HG03354 (cell line): ENCODE measurements at regions not wholly inside any gene's neighbourhood (a gene's known extent, or its start where the extent isn't known, plus 50 kb on each side); places are given as distances from the start of the nearest gene placed in this dataset.
"Not testable (repeated sequence)": the region's sequence is repeated elsewhere in the genome, so short reads cannot be mapped to it uniquely, and the experiment has no call there.

Experiments
- ATAC-seq: cut with Tn5 transposase; IDR thresholded peaks from one replicate; pipeline ENCODE4 v1.9.1; 2021; ENCODE audit warnings: mild to moderate bottlenecking; ENCODE audit not compliant: unreplicated experiment, poor library complexity, severe bottlenecking

GRCh38 chr2:15681089-15681885 lies 89.6 kb downstream of the DDX1 start:
- no peak for ATAC-seq

GRCh38 chr2:15682354-15682753 lies 90.7 kb downstream of the DDX1 start:
- no peak for ATAC-seq

DNA sequence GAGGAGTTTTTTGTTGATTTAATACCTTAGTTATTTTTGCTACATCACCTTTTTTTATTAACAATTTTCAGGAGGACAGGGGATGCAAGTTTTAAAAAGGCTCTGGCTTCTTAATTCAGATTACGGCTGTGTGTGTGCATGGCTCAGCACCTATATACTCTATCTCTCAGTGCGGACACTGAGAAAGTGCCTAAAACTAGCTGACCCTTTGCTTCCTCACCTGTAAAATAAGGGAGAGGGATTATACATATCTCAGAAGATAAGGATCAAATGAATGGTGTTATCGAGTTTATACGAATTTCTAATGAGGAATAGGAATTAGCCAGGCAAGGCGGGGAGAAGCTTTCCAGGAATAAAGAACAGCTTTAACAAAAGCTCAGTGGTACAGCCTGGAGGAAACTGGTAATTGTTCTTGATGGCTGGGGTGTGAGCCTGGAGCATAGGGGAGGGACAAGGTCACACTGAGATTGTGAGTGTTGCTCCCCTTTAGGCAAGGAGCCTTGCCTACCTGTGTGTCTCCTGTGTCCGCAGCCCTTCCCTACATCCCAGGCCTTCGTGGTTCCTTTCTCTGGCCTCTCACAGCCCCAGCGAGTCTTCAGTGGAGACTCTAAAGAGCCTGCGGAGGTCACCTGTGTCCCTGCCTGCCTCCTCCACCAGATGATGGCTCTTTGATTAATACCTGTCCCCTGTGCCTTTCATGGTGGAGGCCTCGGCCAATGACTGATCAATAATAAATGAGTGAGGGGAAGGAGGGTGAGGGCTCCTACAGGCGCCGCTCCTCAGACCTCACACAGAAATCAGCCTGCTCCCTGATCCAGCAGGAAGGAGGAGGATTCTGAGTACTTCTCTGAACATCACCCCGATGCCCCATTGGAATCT lies 92.7 kb downstream of the DDX1 start:
- ATAC-seq, result no peak

- ATAC-seq, result no peak
These were observed 93.5 kb downstream of the DDX1 start for GRCh38 chr2:15685143-15685542.

- ATAC-seq, result no peak
These were observed 95.0 kb downstream of the DDX1 start for GRCh38 chr2:15686643-15687042.

GRCh38 chr2:15687243-15687642 lies 95.6 kb downstream of the DDX1 start:
- no peak for ATAC-seq

- no peak for ATAC-seq
These were observed 96.1 kb downstream of the DDX1 start for GRCh38 chr2:15687720-15688119.

- ATAC-seq, result no peak
These were observed 97.4 kb downstream of the DDX1 start for GRCh38 chr2:15688924-15689568.

DNA sequence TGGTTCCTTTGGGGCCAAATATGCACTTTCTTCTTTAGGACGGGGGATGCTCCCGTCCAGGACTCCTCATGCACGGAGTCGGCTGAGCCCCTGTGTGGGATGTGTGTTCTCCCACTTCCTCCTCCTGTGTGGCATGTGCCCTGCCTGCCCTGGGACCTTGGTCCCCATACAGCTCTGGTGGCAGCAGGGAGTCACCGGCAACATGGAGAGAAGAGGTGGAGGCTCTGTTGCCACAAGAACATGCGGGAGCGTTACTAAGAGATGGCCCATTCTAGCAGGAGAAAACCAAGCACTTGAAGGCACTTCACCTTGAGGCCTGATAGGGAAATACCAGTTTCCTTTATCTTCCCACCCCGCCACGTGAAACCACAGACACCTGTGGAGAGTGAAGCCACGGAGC lies 98.0 kb downstream of the DDX1 start:
- no peak for ATAC-seq

- no peak for ATAC-seq
These were observed 100.1 kb downstream of the DDX1 start for GRCh38 chr2:15691586-15692310.

- ATAC-seq, result no peak
These were observed 101.1 kb downstream of the DDX1 start for GRCh38 chr2:15692551-15693377.

GRCh38 chr2:15693382-15693781 lies 101.7 kb downstream of the DDX1 start:
- no peak for ATAC-seq

DNA sequence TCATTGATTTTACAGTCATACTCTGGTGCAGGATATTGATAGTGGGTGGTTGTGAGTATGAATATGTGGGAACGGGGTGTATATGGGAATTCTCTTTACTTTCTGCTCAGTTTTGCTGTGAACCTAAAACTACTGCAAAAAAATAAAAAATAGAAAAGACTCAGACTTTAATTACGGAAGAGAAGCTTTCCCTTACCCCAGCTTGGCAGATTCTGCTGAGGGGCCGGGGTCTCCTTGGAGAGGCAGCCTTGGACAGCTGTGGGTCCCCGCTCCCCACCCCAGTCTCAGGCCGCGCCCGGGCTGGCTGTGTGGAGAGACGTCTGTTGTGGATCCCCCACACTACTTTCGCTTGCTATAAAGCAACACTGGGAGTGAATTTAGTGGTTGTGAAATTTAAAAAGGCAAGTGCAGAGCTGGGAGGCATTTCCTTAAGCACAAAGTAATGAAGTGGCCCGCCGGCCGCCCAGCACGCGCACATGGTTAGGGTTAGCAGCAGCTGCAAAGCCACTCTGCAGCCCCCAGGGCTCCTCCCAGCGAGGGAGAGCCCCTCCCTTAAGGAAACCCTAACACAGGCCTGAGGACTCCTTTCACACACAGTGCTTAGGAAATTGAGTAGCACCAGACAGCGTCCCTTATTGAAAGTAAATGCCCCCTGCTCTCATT lies 102.4 kb downstream of the DDX1 start:
- no peak for ATAC-seq

DNA sequence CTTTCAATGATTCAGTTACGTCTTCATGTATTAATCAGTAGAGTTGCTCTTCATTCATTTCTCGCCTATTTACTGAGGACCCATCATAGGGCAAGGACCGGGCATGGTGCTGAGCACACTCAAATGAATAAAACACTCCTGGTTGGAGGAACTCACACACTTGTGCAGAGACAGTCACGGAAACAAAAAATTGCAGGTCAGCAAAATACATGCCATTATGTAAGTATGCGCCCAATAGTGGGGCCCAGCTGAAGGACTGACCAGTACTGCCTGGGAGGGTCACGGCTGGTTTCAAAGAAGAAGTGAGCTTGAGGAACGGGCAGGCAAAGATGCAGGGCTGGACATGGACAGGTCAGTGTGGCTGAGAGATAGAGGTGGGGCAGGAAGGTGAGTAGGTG lies 102.9 kb downstream of the DDX1 start:
- no peak for ATAC-seq

- ATAC-seq, result no peak
These were observed 104.1 kb downstream of the DDX1 start for GRCh38 chr2:15695582-15696330.

DNA sequence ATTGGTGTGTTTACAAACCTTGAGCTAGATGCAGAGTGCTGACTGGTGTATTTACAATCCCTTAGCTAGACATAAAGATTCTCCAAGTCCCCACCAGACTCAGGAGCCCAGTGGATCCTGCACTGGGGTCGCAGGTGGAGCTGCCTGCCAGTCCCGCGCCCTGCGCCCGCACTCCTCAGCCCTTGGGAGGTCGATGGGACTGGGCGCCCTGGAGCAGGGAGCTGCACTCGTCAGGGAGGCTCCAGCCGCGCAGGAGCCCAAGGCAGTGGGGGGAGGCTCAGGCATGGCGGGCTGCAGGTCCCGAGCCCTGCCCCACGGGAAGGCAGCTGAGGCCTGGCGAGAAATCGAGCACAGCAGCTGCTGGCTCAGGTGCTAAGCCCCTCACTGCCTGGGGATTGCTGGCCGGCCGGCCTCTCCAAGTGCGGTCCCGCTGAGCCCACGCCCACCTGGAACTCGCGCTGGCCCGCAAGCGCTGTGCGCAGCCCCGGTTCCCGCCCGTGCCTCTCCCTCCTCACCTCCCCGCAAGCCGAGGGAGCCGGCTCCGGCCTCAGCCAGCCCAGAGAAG lies 105.0 kb downstream of the DDX1 start:
- ATAC-seq, result not testable (repeated sequence)

GRCh38 chr2:15700131-15700530 lies 108.5 kb downstream of the DDX1 start:
- no peak for ATAC-seq
